ENCODE measurements at regions not wholly inside any gene's neighbourhood (a gene's known extent, or its start where the extent isn't known, plus 50 kb on each side); places are given as distances from the start of the nearest gene placed in this dataset.

DNA sequence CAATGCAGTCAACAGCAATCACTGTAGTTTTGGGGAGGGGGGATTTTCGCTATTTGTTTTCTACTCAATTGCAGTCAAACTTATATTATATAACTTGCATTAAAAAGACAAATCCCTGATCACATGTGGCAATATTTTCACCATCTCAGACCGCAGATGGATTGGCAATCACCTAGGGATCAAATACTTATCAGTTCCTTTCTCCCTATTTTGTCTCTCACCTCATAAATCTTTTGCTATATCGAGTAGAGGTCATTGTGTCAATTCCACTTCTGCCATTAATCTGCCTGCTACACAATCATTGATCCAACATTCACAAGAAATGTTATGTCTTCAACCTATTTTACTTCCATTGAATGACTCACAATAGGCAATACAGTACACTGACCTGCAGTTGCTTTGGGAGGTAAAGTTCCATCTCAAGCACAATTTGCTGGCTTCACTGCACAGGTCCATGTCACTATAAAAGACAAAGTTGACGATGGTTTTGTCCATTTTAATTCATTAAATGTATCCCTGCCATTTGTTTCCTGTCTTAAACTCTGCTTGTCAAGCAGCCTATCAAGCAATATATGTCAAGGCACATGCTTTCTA, 415.8 kb upstream of the PCDH9 start:
- TF ChIP-seq CTCF (IDR thresholded peaks at IDR 0.05; ENCODE audit: low read depth, low read length) = no peak
- DNase-seq (ENCODE audit: extremely low read depth, low read depth) = no peak

DNA sequence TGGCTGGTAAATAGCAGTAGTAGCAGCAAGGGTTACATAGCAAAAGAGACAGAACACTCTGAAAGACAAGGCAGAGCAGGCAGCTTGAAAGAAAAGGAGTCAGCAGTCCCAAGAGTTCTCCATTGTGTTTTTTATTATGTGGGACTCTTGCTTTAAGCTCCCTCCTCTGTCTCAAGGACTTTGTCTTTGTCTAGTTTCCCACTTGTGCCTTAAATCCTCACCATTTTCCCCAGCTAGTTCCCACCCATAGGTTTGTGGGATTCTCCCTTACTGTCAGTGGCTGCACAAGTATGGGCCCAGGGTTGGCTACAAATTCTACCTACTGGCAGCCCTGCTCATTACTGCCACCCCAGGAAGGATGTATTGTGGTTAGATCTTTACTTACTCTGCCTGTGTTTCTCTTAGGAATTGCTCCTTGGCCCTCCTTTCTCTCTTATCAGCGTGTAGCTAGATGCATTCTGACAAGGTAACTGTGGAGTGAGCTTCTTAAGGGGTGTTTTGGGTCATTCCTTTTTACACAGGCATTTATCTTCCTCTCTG, 413.4 kb upstream of the PCDH9 start:
- no peak for DNase-seq (ENCODE audit: extremely low read depth, low read depth)
- TF ChIP-seq CTCF (IDR thresholded peaks at IDR 0.05; ENCODE audit: low read depth, low read length) = no peak

- no peak for DNase-seq (ENCODE audit: extremely low read depth, low read depth)
- TF ChIP-seq CTCF (IDR thresholded peaks at IDR 0.05; ENCODE audit: low read depth, low read length) = no peak
Observed at GRCh38 chr13:67642657-67643056, 412.5 kb upstream of the PCDH9 start.

- TF ChIP-seq CTCF (IDR thresholded peaks at IDR 0.05; ENCODE audit: low read depth, low read length) = no peak
- no peak for DNase-seq (ENCODE audit: extremely low read depth, low read depth)
Observed at GRCh38 chr13:67635754-67636153, 405.6 kb upstream of the PCDH9 start.

DNA sequence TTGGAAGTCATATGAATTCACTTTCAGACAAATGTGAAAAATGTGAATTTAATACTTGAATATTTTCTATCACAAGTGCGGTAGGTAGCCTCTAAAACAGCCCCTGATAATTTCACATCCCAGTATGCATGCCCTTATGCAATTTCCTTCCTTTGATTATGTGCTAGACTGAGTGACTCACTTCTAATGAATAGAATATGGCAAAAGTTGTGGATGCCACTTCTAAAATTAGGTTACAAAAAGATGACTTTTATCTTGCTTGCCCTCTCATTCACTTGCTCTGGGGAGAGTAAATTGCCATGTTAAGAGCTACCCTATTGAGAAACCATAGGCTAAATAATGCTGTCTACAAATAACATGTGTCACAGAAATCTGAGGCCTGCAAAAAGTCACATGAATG, 402.5 kb upstream of the PCDH9 start:
- no peak for DNase-seq (ENCODE audit: extremely low read depth, low read depth)
- no peak for TF ChIP-seq CTCF (IDR thresholded peaks at IDR 0.05; ENCODE audit: low read depth, low read length)

DNA sequence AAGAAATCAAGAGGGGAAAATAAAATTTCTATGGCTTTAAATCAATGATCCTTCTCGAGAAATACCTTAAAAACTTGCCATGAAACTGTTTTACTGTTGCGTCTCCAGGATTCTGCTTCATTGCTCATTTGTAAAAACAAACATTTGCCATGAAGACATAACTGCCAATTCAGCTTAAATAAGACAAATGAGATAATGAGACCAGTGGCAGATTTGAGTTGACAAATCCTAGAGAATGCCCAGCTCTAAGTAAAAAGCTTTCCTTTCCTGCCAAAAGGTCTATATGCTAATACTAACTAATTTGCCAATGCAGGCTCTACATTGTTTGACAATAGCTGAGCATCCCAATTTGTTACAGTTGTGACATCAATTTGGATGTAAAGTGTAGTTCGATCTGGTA, 400.5 kb upstream of the PCDH9 start:
- no peak for TF ChIP-seq CTCF (IDR thresholded peaks at IDR 0.05; ENCODE audit: low read depth, low read length)

GRCh38 chr13:67623630-67624029, 393.5 kb upstream of the PCDH9 start:
- TF ChIP-seq CTCF (IDR thresholded peaks at IDR 0.05; ENCODE audit: low read depth, low read length) = no peak
- DNase-seq (ENCODE audit: extremely low read depth, low read depth) = no peak

More for the DNA sequence above, 400.5 kb upstream of the PCDH9 start:
- no peak for DNase-seq (ENCODE audit: extremely low read depth, low read depth)
